H9 (cell line): ENCODE measurements at regions not wholly inside any gene's neighbourhood (a gene's known extent, or its start where the extent isn't known, plus 50 kb on each side); places are given as distances from the start of the nearest gene placed in this dataset.

ENCODE experiments used
- DNase-seq: peaks from one replicate; pipeline ENCODE4 v3.0.0-alpha.2; 2017
- H2AFZ ChIP-seq: one replicate; pipeline ENCODE4 v1.6.1; 2013; ENCODE audit warnings: mild to moderate bottlenecking, low read length, control low read depth, moderate library complexity
- H2AK5ac ChIP-seq: 2 replicates; pipeline ENCODE4 v1.6.1; 2013; ENCODE audit warnings: low read length, control low read depth, mixed read lengths; ENCODE audit not compliant: insufficient read length
- H2BK120ac ChIP-seq: one replicate; pipeline ENCODE4 v1.6.1; 2013; ENCODE audit warnings: low read depth, mild to moderate bottlenecking, low read length, control low read depth, inconsistent platforms; ENCODE audit not compliant: poor library complexity, severe bottlenecking
- H2BK12ac ChIP-seq: 2 replicates; pipeline ENCODE4 v1.6.1; 2013; ENCODE audit warnings: low read length, control low read depth, mixed read lengths, low read depth; ENCODE audit not compliant: insufficient read length
- H2BK15ac ChIP-seq: 2 replicates; pipeline ENCODE4 v1.6.1; 2013; ENCODE audit warnings: low read depth, low read length, control low read depth
- H2BK20ac ChIP-seq: one replicate; pipeline ENCODE4 v1.6.1; 2013; ENCODE audit warnings: low read depth, mild to moderate bottlenecking, low read length, control low read depth, inconsistent platforms; ENCODE audit not compliant: poor library complexity, severe bottlenecking
- H2BK5ac ChIP-seq: 2 replicates; pipeline ENCODE4 v1.6.1; 2013; ENCODE audit warnings: low read length, control low read depth, mixed read lengths; ENCODE audit not compliant: insufficient read length
- H3K14ac ChIP-seq: 2 replicates; pipeline ENCODE4 v1.6.1; 2013; ENCODE audit warnings: low read length, control low read depth; ENCODE audit not compliant: insufficient read depth
- H3K18ac ChIP-seq: 2 replicates; pipeline ENCODE4 v1.6.1; 2013; ENCODE audit warnings: low read depth, mild to moderate bottlenecking, mixed read lengths, low read length, control low read depth; ENCODE audit not compliant: insufficient read length
- H3K23ac ChIP-seq: 2 replicates; pipeline ENCODE4 v1.6.1; 2013; ENCODE audit warnings: low read length, control low read depth, mixed read lengths, low read depth; ENCODE audit not compliant: insufficient read length
- H3K23me2 ChIP-seq: 2 replicates; pipeline ENCODE4 v1.6.1; 2013; ENCODE audit warnings: low read depth, mild to moderate bottlenecking, mixed read lengths, low read length, control low read depth; ENCODE audit not compliant: insufficient read length, poor library complexity, severe bottlenecking
- H3K27ac ChIP-seq: 2 replicates; pipeline ENCODE4 v1.5.1; 2013; ENCODE audit warnings: low read length, control low read depth, mixed read lengths, low read depth; ENCODE audit not compliant: insufficient read length
- H3K27me3 ChIP-seq: 2 replicates; pipeline ENCODE4 v1.6.1; 2013; ENCODE audit warnings: low read length, control low read depth, inconsistent platforms; ENCODE audit not compliant: insufficient read depth
- H3K4ac ChIP-seq: 2 replicates; pipeline ENCODE4 v1.6.1; 2013; ENCODE audit warnings: low read depth, mild to moderate bottlenecking, control low read depth, inconsistent platforms, low read length, moderate library complexity
- H3K4me1 ChIP-seq: 2 replicates; pipeline ENCODE4 v1.6.1; 2013; ENCODE audit warnings: low read length, control low read depth, inconsistent platforms; ENCODE audit not compliant: insufficient read depth
- H3K4me2 ChIP-seq: 2 replicates; pipeline ENCODE4 v1.6.1; 2013; ENCODE audit warnings: low read length, control low read depth, mixed read lengths; ENCODE audit not compliant: insufficient read length, insufficient read depth
- H3K56ac ChIP-seq: 2 replicates; pipeline ENCODE4 v1.6.1; 2013; ENCODE audit warnings: low read depth, mild to moderate bottlenecking, mixed read lengths, low read length, control low read depth; ENCODE audit not compliant: insufficient read length
- H3K79me1 ChIP-seq: 2 replicates; pipeline ENCODE4 v1.6.1; 2013; ENCODE audit warnings: low read depth, mild to moderate bottlenecking, moderate library complexity, low read length, control low read depth, inconsistent platforms; ENCODE audit not compliant: insufficient read depth, poor library complexity, severe bottlenecking
- H3K79me2 ChIP-seq: 2 replicates; pipeline ENCODE4 v1.6.1; 2013; ENCODE audit warnings: low read length, control low read depth, inconsistent platforms; ENCODE audit not compliant: insufficient read depth
- H3K9ac ChIP-seq: 2 replicates; pipeline ENCODE4 v1.6.1; 2013; ENCODE audit warnings: low read length, control low read depth, mixed read lengths; ENCODE audit not compliant: insufficient read length; ENCODE audit errors: extremely low read depth
- H3K9me3 ChIP-seq: one replicate; pipeline ENCODE4 v1.6.1; 2013; ENCODE audit warnings: low read depth, low read length, inconsistent platforms; ENCODE audit not compliant: control insufficient read depth
- H3T11ph ChIP-seq: one replicate; pipeline ENCODE4 v1.6.1; 2013; ENCODE audit warnings: mild to moderate bottlenecking, low read length, control low read depth, inconsistent platforms
- H4K20me1 ChIP-seq: one replicate; pipeline ENCODE4 v1.6.1; 2013; ENCODE audit not compliant: control insufficient read depth, insufficient read length, insufficient read depth
- H4K5ac ChIP-seq: 2 replicates; pipeline ENCODE4 v1.6.1; 2013; ENCODE audit warnings: low read depth, mild to moderate bottlenecking, mixed read lengths, low read length, control low read depth; ENCODE audit not compliant: insufficient read length
- H4K8ac ChIP-seq: replicated peaks from 2 replicates; pipeline ENCODE4 v1.6.1; 2013; ENCODE audit warnings: low read length, control low read depth, mixed read lengths, low read depth; ENCODE audit not compliant: insufficient read length
- H4K91ac ChIP-seq: 2 replicates; pipeline ENCODE4 v1.6.1; 2013; ENCODE audit warnings: low read depth, mild to moderate bottlenecking, moderate library complexity, mixed read lengths, low read length, control low read depth; ENCODE audit not compliant: insufficient read length
- H3K27ac Mint-ChIP-seq, 3 experiments: 2 replicates in 2 of 3; 3 replicates in 1 of 3; pipeline ENCODE4 v1.8.0; 2020 to 2021; ENCODE audit warnings: mixed read lengths in 3 of 3, mild to moderate bottlenecking in 1 of 3, moderate library complexity in 1 of 3
- H3K27me3 Mint-ChIP-seq: 2 replicates; pipeline ENCODE4 v1.8.0; 2021; ENCODE audit warnings: low read depth, mild to moderate bottlenecking, moderate library complexity, mixed read lengths
- H3K36me3 Mint-ChIP-seq, 3 experiments: 2 replicates in 2 of 3; 3 replicates in 1 of 3; pipeline ENCODE4 v1.8.0; 2020 to 2021; ENCODE audit warnings: low read depth in 3 of 3, mixed read lengths in 3 of 3; ENCODE audit not compliant: insufficient read depth in 1 of 3
- H3K4me1 Mint-ChIP-seq, 2 experiments: 2 replicates each; pipeline ENCODE4 v1.8.0; 2020; ENCODE audit warnings: mixed read lengths in 2 of 2
- H3K4me3 Mint-ChIP-seq, 2 experiments: 2 replicates in 1 of 2; 3 replicates in 1 of 2; pipeline ENCODE4 v1.8.0; 2020 to 2021; ENCODE audit warnings: mild to moderate bottlenecking in 2 of 2, mixed read lengths in 2 of 2, moderate library complexity in 1 of 2
- H3K9me3 Mint-ChIP-seq, 2 experiments: 2 replicates in 1 of 2; 3 replicates in 1 of 2; pipeline ENCODE4 v1.8.0; 2020; ENCODE audit warnings: mild to moderate bottlenecking in 2 of 2, mixed read lengths in 2 of 2, moderate library complexity in 1 of 2
- CTCF ChIP-seq: fragments of 200-600 bp; sonication (generic); conservative IDR thresholded peaks from 3 replicates; pipeline ENCODE4 v1.8.0; 2021; ENCODE audit warnings: antibody characterized with exemption, mild to moderate bottlenecking
- WGBS: extraction: QIAGEN DNeasy Blood & Tissue Kit; methylation state at CpG from one replicate; pipeline ENCODE4 v1.1.7; 2013; ENCODE audit warnings: missing lambda C conversion rate, low lambda C conversion rate, mixed read lengths; ENCODE audit not compliant: insufficient read length; ENCODE audit errors: extremely low coverage; 5-methylcytosine and 5-hydroxymethylcytosine counted together

GRCh38 chr7:79781716-79782115 is 328.2 kb upstream of the MAGI2 start:
- no peak overlapping the region for H2AK5ac ChIP-seq
- no peak overlapping the region for H3K23ac ChIP-seq
- H3K9ac ChIP-seq = no peak overlapping the region
- H3K18ac ChIP-seq = no peak overlapping the region
- no peak overlapping the region for H3K14ac ChIP-seq
- no peak for TF ChIP-seq CTCF
- no peaks in the 10 kb centered on the region for H3K79me2 ChIP-seq
- H3K27me3 ChIP-seq = no peaks in the 10 kb centered on the region
- no peak overlapping the region for H3K56ac ChIP-seq
- no peaks in the 10 kb centered on the region for H3K23me2 ChIP-seq
- H4K91ac ChIP-seq = no peak overlapping the region
- no peak overlapping the region for H2BK5ac ChIP-seq
- no peak for DNase-seq
- no peaks in the 10 kb centered on the region for H3K27me3 Mint-ChIP-seq
- H2BK15ac ChIP-seq = no peak overlapping the region
- no peaks in the 10 kb centered on the region for H3K9me3 ChIP-seq
- H3K4me1 ChIP-seq = no peaks in the 10 kb centered on the region
- no peak overlapping the region for H2BK12ac ChIP-seq
- no peak overlapping the region for H2BK20ac ChIP-seq
- H2BK120ac ChIP-seq = no peak overlapping the region
- no peak overlapping the region for H3K4me3 Mint-ChIP-seq
- H4K5ac ChIP-seq = no peak overlapping the region
- no peak overlapping the region for H3T11ph ChIP-seq
- no CpG with 5 or more reads among the region's 4 CpGs for WGBS
- H3K79me1 ChIP-seq = no peaks in the 10 kb centered on the region
- no peak overlapping the region for H4K8ac ChIP-seq
- no peak overlapping the region for H3K4me2 ChIP-seq
- no peak overlapping the region for H3K4ac ChIP-seq
- H3K9me3 Mint-ChIP-seq = no peaks in the 10 kb centered on the region
- no peaks in the 10 kb centered on the region for H4K20me1 ChIP-seq
- no peak overlapping the region for H3K27ac Mint-ChIP-seq
- no peaks in the 10 kb centered on the region; a peak in 1 of 7 replicates for H3K36me3 Mint-ChIP-seq
- H2AFZ ChIP-seq = no peak overlapping the region
- H3K4me1 Mint-ChIP-seq = no peaks in the 10 kb centered on the region
- no peak overlapping the region for H3K27ac ChIP-seq
